MM.1S (cell line): ENCODE measurements at regions not wholly inside any gene's neighbourhood (a gene's known extent, or its start where the extent isn't known, plus 50 kb on each side); places are given as distances from the start of the nearest gene placed in this dataset.

ENCODE experiments used
- EZH2 ChIP-seq: fragments of 300-600 bp; sonication (generic); optimal IDR thresholded peaks from 2 replicates; pipeline ENCODE3; 2017; ENCODE audit warnings: low read depth, mild to moderate bottlenecking, antibody characterized with exemption, low read length, mixed read lengths
- TF ChIP-seq, protein P1 (sequence below): fragments of 300-600 bp; sonication (generic); IDR thresholded peaks from 2 replicates; pipeline ENCODE4 v1.5.1; 2016; ENCODE audit warnings: antibody characterized with exemption, low read length, mixed read lengths

DNA sequence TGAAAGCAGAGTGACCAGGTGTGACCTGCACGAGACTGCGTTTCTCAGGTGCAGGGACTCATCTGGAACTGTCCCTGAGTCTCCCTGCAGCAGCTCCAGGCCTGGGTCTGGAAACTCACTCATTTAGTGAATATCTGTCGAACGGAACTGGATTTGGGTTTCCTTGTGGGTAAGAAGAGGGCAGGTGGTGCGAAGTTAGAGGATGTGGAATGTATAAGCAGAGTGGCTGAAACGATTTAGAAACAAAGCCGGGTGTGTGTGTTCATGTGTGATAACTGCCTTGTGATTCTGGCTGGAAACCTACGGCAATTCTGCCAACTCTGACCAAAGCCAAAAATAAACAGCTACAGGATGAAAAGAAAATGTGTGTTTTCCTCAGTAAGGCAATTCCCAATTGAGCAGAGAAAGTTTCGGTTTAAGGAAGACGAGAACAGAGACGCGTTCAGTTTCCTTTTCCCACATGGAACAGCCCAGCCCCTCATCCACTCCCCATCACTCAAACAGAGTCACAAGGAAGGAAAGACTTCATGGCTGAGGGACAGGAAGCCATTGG is 130.3 kb downstream of the NSG2 start:
- TF ChIP-seq EZH2 = no peak
- TF ChIP-seq, protein P1, sequence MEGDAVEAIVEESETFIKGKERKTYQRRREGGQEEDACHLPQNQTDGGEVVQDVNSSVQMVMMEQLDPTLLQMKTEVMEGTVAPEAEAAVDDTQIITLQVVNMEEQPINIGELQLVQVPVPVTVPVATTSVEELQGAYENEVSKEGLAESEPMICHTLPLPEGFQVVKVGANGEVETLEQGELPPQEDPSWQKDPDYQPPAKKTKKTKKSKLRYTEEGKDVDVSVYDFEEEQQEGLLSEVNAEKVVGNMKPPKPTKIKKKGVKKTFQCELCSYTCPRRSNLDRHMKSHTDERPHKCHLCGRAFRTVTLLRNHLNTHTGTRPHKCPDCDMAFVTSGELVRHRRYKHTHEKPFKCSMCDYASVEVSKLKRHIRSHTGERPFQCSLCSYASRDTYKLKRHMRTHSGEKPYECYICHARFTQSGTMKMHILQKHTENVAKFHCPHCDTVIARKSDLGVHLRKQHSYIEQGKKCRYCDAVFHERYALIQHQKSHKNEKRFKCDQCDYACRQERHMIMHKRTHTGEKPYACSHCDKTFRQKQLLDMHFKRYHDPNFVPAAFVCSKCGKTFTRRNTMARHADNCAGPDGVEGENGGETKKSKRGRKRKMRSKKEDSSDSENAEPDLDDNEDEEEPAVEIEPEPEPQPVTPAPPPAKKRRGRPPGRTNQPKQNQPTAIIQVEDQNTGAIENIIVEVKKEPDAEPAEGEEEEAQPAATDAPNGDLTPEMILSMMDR = no peak
